ENCODE measurements at regions not wholly inside any gene's neighbourhood (a gene's known extent, or its start where the extent isn't known, plus 50 kb on each side); places are given as distances from the start of the nearest gene placed in this dataset.

GRCh38 chr7:95662987-95663386 is 66.7 kb upstream of the PDK4 start:
- Histone ChIP-seq H3K18ac (ENCODE audit: insufficient read length, low read depth, low read length) (no peak overlapping the region), H3K79me2 (ENCODE audit: insufficient read depth, low read length) (no peaks in the 10 kb centered on the region), H2AK5ac (ENCODE audit: insufficient read length, low read length) (no peak overlapping the region), H3T11ph (ENCODE audit: low read length) (no peak overlapping the region), H3K79me1 (ENCODE audit: insufficient read depth, low read depth, low read length, poor library complexity, severe bottlenecking) (no peaks in the 10 kb centered on the region), H2BK5ac (ENCODE audit: insufficient read length, low read length) (no peak overlapping the region), H3K23ac (ENCODE audit: insufficient read length, low read depth, low read length) (no peak overlapping the region), H3K56ac (ENCODE audit: insufficient read length, low read depth, low read length) (no peak overlapping the region), H3K27ac (ENCODE audit: insufficient read length, low read depth, low read length) (no peak overlapping the region), H2AFZ (ENCODE audit: low read length) (no peak overlapping the region), H4K91ac (ENCODE audit: insufficient read length, low read depth, low read length) (no peak overlapping the region), H3K4me1 (ENCODE audit: insufficient read depth, low read length) (no peaks in the 10 kb centered on the region), H3K4ac (ENCODE audit: low read depth, low read length) (no peak overlapping the region), H3K23me2 (ENCODE audit: insufficient read length, low read depth, low read length, poor library complexity, severe bottlenecking) (no peaks in the 10 kb centered on the region), H3K9me3 (ENCODE audit: control insufficient read depth, low read depth, low read length) (no peaks in the 10 kb centered on the region), H4K20me1 (ENCODE audit: control insufficient read depth, insufficient read depth, insufficient read length) (no peaks in the 10 kb centered on the region), H4K8ac (replicated peaks; ENCODE audit: insufficient read length, low read depth, low read length) (no peak overlapping the region), H3K9ac (ENCODE audit: extremely low read depth, insufficient read length, low read length) (no peak overlapping the region), H4K5ac (ENCODE audit: insufficient read length, low read depth, low read length) (no peak overlapping the region), H2BK15ac (ENCODE audit: low read depth, low read length) (no peak overlapping the region), H2BK12ac (ENCODE audit: insufficient read length, low read depth, low read length) (no peak overlapping the region), H2BK120ac (ENCODE audit: low read depth, low read length, poor library complexity, severe bottlenecking) (no peak overlapping the region), H3K27me3 (ENCODE audit: insufficient read depth, low read length) (no peaks in the 10 kb centered on the region), H3K14ac (ENCODE audit: insufficient read depth, low read length) (no peak overlapping the region), H3K4me2 (ENCODE audit: insufficient read depth, insufficient read length, low read length) (no peak overlapping the region), H2BK20ac (ENCODE audit: low read depth, low read length, poor library complexity, severe bottlenecking) (no peak overlapping the region)
- TF ChIP-seq CTCF (conservative IDR thresholded peaks at IDR 0.05): no peak
- Mint-ChIP-seq H3K27ac (no peak overlapping the region), H3K27me3 (ENCODE audit: low read depth) (no peaks in the 10 kb centered on the region; the same call in 1 of the 2 replicates), H3K4me1 (no peaks in the 10 kb centered on the region), H3K9me3 (peaks cover 2 to 10% of the 10 kb centered on the region in 2 experiments; a peak in 4 of 5 replicates), H3K36me3 (ENCODE audit: insufficient read depth in 1 of 3, low read depth in 3 of 3) (no peaks in the 10 kb centered on the region; a peak in 1 of 7 replicates), H3K4me3 (no peak overlapping the region)
- DNase-seq: no peak
- WGBS (ENCODE audit: extremely low coverage, insufficient read length, low lambda C conversion rate): no CpG with 5 or more reads among the region's 1 CpG

Measured in H9 (cell line).